ENCODE measurements at regions not wholly inside any gene's neighbourhood (a gene's known extent, or its start where the extent isn't known, plus 50 kb on each side); places are given as distances from the start of the nearest gene placed in this dataset.

GRCh38 chr4:11748164-11748872, 319.6 kb upstream of the HS3ST1 start:
- intact Hi-C loops (cut with micrococcal nuclease) (no loop called here), in situ Hi-C loops (cut with MboI) (no loop called here)
- no peak overlapping the region for H3K27ac ChIP-seq (ENCODE audit: extremely low read depth, low read depth, low read length)
- POLR2A ChIA-PET: interaction anchor here (0.7 kb wide), 1 partner anchor 840 kb away, joined by 3 read pairs; no protein-coding TSS in a partner anchor
- H3K27me3 ChIP-seq (ENCODE audit: control insufficient read depth in 2 of 2, insufficient read depth in 2 of 2, low read length in 2 of 2): no peaks in the 10 kb centered on the region
- DNase-seq (ENCODE audit: extremely low read depth in 1 of 4, low spot score in 3 of 4) (no peak), ATAC-seq (no peak), FAIRE-seq (no peak)
- 0% methylated on average over 6 of the region's 7 CpGs for WGBS (ENCODE audit: insufficient coverage, low coverage, missing lambda C conversion rate)
- H3K4me1 ChIP-seq (replicated peaks in 1 of 2; ENCODE audit: control insufficient read depth in 2 of 2, insufficient read depth in 2 of 2, low read length in 2 of 2): no peaks in the 10 kb centered on the region
- H3K4me2 ChIP-seq (ENCODE audit: insufficient read depth, low read length): no peak overlapping the region
- H2AFZ ChIP-seq (ENCODE audit: low read depth, low read length): no peak overlapping the region
- no TSS peak for BruUV-seq (replicated peaks)
- no peak overlapping the region for H3K4me3 ChIP-seq
- no peaks in the 10 kb centered on the region for H3K79me2 ChIP-seq (ENCODE audit: control insufficient read depth, insufficient read depth, low read length)
- H3K9me3 ChIP-seq (replicated peaks; ENCODE audit: control insufficient read depth, insufficient read depth, low read depth, low read length): 0 out of 2 replicates have a peak, but pooled peaks cover 4% of the 10 kb centered on the region
- H3K36me3 ChIP-seq (ENCODE audit: control insufficient read depth, insufficient read depth, low read length): no peaks in the 10 kb centered on the region
- CTCF ChIA-PET (ENCODE audit: low intra/inter-chr PET ratio): interaction anchor here (0.6 kb wide), 1 partner anchor 13 kb away, joined by 3 read pairs; no protein-coding TSS in a partner anchor
- no peaks in the 10 kb centered on the region for H3K9me1 ChIP-seq (ENCODE audit: control insufficient read depth, insufficient read depth, low read length)
- H3K9ac ChIP-seq (ENCODE audit: insufficient read depth in 1 of 2, low read depth in 2 of 2, low read length in 2 of 2): no peak overlapping the region
- no peaks in the 10 kb centered on the region for H4K20me1 ChIP-seq (replicated peaks; ENCODE audit: control insufficient read depth, insufficient read depth, low read length)
- TF ChIP-seq U2AF2 (optimal IDR thresholded peaks at IDR 0.05; ENCODE audit: low read depth, low read length): no peak
- no peak for TF ChIP-seq CTBP1 (IDR thresholded peaks at IDR 0.05; ENCODE audit: borderline replicate concordance)
- TF ChIP-seq ARNT (IDR thresholded peaks at IDR 0.05): no peak
- no peak for TF ChIP-seq SUPT5H (IDR thresholded peaks at IDR 0.05)
- TF ChIP-seq CTCF (IDR thresholded peaks at IDR 0.05 in 2 of 3, conservative IDR thresholded peaks at IDR 0.05 in 1 of 3; ENCODE audit: insufficient read depth in 2 of 3, low read depth in 1 of 3, low read length in 3 of 3): no peak
- TF ChIP-seq SIN3B (IDR thresholded peaks at IDR 0.05; ENCODE audit: low read depth): no peak
- no peak for TF ChIP-seq HDAC2 (IDR thresholded peaks at IDR 0.05)
- TF ChIP-seq CUX1 (CRISPR knock-in tag; IDR thresholded peaks at IDR 0.05): no peak
- no peak for TF ChIP-seq MEF2D (tag; conservative IDR thresholded peaks at IDR 0.05; ENCODE audit: low read depth)
- no peak for TF ChIP-seq ZNF507 (tag; conservative IDR thresholded peaks at IDR 0.05)
- TF ChIP-seq DEAF1 (CRISPR knock-in tag; IDR thresholded peaks at IDR 0.05): no peak
- TF ChIP-seq ZNF57 (CRISPR knock-in tag; IDR thresholded peaks at IDR 0.05): no peak
- no peak for TF ChIP-seq FOXK2 (conservative IDR thresholded peaks at IDR 0.05 in 1 of 2, IDR thresholded peaks at IDR 0.05 in 1 of 2; ENCODE audit: low read depth in 2 of 2)
- TF ChIP-seq TGIF2 (CRISPR knock-in tag; IDR thresholded peaks at IDR 0.05): no peak
- no peak for TF ChIP-seq EWSR1 (IDR thresholded peaks at IDR 0.05; ENCODE audit: borderline replicate concordance, low read depth, partially characterized antibody)

All from K562 (cell line).